ENCODE measurements at regions not wholly inside any gene's neighbourhood (a gene's known extent, or its start where the extent isn't known, plus 50 kb on each side); places are given as distances from the start of the nearest gene placed in this dataset.

- TF ChIP-seq, protein P1, sequence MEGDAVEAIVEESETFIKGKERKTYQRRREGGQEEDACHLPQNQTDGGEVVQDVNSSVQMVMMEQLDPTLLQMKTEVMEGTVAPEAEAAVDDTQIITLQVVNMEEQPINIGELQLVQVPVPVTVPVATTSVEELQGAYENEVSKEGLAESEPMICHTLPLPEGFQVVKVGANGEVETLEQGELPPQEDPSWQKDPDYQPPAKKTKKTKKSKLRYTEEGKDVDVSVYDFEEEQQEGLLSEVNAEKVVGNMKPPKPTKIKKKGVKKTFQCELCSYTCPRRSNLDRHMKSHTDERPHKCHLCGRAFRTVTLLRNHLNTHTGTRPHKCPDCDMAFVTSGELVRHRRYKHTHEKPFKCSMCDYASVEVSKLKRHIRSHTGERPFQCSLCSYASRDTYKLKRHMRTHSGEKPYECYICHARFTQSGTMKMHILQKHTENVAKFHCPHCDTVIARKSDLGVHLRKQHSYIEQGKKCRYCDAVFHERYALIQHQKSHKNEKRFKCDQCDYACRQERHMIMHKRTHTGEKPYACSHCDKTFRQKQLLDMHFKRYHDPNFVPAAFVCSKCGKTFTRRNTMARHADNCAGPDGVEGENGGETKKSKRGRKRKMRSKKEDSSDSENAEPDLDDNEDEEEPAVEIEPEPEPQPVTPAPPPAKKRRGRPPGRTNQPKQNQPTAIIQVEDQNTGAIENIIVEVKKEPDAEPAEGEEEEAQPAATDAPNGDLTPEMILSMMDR (IDR thresholded peaks at IDR 0.05): no peak
- TF ChIP-seq POLR2A (IDR thresholded peaks at IDR 0.05): no peak
Measured at GRCh38 chr7:19575909-19576557, 132.8 kb downstream of the POLR1F start.

Data from esophagus squamous epithelium (tissue), 4 donors.